OCI-LY3 (cell line): ENCODE measurements at regions not wholly inside any gene's neighbourhood (a gene's known extent, or its start where the extent isn't known, plus 50 kb on each side); places are given as distances from the start of the nearest gene placed in this dataset.

Experiments
- CTCF ChIP-seq: fragments of 200-600, 300-600 bp; sonication (generic); IDR thresholded peaks from 2 replicates; pipeline ENCODE4 v1.5.1; 2014; ENCODE audit warnings: antibody characterized with exemption, low read length, low read depth
- EZH2phosphoT487 ChIP-seq: fragments of 200-600 bp; shearing (Covaris generic); IDR thresholded peaks from 2 replicates; pipeline ENCODE4 v1.6.1; 2018; ENCODE audit warnings: antibody characterized with exemption, mixed run types, low read depth

GRCh38 chrX:46228389-46228788, 316.8 kb downstream of the ZNF674 start:
- TF ChIP-seq EZH2phosphoT487 = no peak
- TF ChIP-seq CTCF = no peak
